Rectal smooth muscle tissue (tissue), 1 donor: ENCODE measurements at regions not wholly inside any gene's neighbourhood (a gene's known extent, or its start where the extent isn't known, plus 50 kb on each side); places are given as distances from the start of the nearest gene placed in this dataset.

ENCODE experiments used
- H3K27ac ChIP-seq: one replicate; pipeline ENCODE4 v1.7.0; 2013; ENCODE audit warnings: low read depth, low read length, inconsistent platforms
- H3K27me3 ChIP-seq: one replicate; pipeline ENCODE4 v1.7.0; 2013; ENCODE audit warnings: low read length; ENCODE audit not compliant: control insufficient read depth, insufficient read depth
- H3K36me3 ChIP-seq: one replicate; pipeline ENCODE4 v1.7.0; 2013; ENCODE audit warnings: low read length; ENCODE audit not compliant: control insufficient read depth, insufficient read depth
- H3K4me1 ChIP-seq: one replicate; pipeline ENCODE4 v1.7.0; 2013; ENCODE audit warnings: low read length; ENCODE audit not compliant: control insufficient read depth, insufficient read depth
- H3K4me3 ChIP-seq: one replicate; pipeline ENCODE4 v1.7.0; 2013; ENCODE audit warnings: low read length
- H3K9ac ChIP-seq: one replicate; pipeline ENCODE4 v1.7.0; 2013; ENCODE audit warnings: low read length

DNA sequence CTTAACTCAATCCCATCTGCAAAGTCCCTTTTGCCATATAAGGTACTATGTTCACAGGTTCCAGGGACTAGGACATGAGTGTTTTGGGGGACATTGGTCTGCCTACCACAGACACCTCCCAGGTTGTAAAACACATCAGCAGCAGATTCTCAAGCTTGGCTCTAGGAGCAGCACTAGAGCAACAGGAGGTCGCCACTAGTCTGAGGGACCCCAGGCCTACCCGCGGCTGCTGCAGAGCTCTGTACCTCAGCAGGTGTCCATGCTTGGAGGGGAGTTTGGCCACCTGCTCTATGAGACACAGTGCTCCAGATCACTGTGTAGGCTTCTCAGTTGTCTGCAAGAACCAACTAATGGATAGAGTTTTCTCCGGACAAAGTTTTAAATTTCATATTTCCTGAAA is 262.2 kb upstream of the ARRDC3 start:
- no peak overlapping the region for H3K27ac ChIP-seq

DNA sequence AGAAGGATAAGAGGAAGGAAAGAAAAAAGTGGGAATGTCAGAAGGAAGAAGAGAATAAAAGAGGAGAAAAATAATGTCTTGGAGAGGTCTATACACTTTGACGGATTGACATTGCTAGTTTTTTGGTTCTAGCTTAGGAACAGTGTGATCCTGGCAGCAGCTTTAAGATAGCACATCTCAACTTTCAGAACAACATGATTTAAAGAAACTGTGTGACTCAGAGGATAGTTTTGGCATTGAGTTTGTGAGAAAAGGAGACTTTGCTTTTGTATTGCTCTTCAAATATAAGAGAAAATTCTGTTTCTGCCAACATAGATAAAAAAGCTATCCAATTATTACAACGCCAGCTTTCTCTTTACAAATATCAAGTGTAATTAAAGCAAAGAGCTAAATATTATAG is 260.7 kb upstream of the ARRDC3 start:
- Histone ChIP-seq H3K4me1 (no peaks in the 10 kb centered on the region), H3K27ac (no peak overlapping the region), H3K4me3 (no peak overlapping the region), H3K36me3 (no peaks in the 10 kb centered on the region), H3K27me3 (no peaks in the 10 kb centered on the region), H3K9ac (no peak overlapping the region)

More for the DNA sequence above, 262.2 kb upstream of the ARRDC3 start:
- H3K36me3 ChIP-seq = no peaks in the 10 kb centered on the region
- no peak overlapping the region for H3K9ac ChIP-seq
- H3K4me1 ChIP-seq = no peaks in the 10 kb centered on the region
- H3K4me3 ChIP-seq = no peak overlapping the region
- H3K27me3 ChIP-seq = no peaks in the 10 kb centered on the region

DNA sequence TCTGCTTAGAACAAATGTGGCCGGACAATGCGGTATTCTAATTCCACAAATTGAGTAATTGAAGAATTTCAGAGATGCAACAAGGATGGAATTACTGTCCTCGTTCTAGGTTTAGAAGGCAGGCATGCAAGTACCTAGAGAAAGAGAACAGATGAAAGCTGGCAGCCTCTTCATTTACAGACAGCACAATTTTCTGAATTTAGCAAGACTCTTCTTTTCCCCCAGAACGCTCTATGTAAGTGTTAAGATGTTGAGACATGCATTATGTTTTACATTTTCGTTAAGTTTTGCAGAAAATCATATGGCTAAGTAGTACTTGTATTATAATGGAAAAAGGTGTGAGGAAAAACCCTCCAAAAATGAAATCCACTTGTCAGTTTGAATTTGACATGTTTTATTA is 259.5 kb upstream of the ARRDC3 start:
- Histone ChIP-seq H3K36me3 (no peaks in the 10 kb centered on the region), H3K4me3 (no peak overlapping the region), H3K27ac (no peak overlapping the region), H3K9ac (no peak overlapping the region), H3K4me1 (no peaks in the 10 kb centered on the region), H3K27me3 (no peaks in the 10 kb centered on the region)

DNA sequence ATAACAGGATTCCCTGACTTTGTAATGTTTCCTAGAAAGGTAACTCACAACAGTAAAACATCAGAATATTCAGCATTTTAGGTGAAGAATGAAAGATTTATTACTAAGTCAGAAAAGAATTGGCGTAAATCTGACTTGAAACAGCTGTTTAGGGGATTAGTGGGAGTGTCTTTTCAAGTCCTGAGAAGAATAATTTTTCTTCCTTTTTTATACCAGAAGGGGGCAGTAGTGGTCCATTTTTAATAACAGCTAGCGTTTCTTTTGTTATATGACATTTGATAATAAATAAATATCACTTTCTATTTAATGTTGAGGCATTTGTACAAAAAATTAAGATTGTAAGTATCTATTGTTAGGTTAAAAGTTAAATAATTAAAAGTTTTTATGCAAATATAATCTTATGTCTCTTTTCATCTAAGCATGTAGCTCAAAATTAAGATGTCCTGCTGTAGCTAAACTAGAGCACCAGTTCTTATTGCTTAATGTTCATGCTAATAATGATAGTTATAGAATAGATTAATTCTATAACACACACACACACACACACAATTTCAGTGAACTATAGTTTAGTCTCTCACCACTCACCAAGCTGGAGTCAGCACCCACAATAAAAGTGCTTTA is 258.7 kb upstream of the ARRDC3 start:
- H3K4me3 ChIP-seq = no peak overlapping the region
- no peak overlapping the region for H3K27ac ChIP-seq
- H3K27me3 ChIP-seq = no peaks in the 10 kb centered on the region
- H3K36me3 ChIP-seq = no peaks in the 10 kb centered on the region
- no peaks in the 10 kb centered on the region for H3K4me1 ChIP-seq
- H3K9ac ChIP-seq = no peak overlapping the region

DNA sequence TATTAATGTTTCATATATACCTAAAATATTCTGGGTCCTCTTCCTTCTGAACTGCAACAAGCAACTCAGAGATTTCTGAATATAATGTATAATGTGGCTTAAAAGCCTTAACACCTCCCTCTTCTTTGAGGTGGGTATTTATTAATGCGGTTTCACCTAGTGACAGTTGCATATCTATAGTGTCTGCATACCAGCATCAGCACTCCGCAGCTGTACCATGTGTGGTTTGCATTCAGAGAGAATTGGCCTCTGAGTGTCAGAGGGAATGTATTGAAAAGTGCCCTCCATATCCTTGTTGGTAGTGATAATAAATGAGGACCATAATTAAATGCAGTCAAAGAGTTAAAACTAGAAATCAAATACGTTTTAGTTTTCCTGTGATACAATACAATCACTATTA is 256.6 kb upstream of the ARRDC3 start:
- H3K27ac ChIP-seq = no peak overlapping the region
- H3K27me3 ChIP-seq = no peaks in the 10 kb centered on the region
- no peak overlapping the region for H3K4me3 ChIP-seq
- no peak overlapping the region for H3K9ac ChIP-seq
- H3K4me1 ChIP-seq = no peaks in the 10 kb centered on the region
- H3K36me3 ChIP-seq = no peaks in the 10 kb centered on the region

DNA sequence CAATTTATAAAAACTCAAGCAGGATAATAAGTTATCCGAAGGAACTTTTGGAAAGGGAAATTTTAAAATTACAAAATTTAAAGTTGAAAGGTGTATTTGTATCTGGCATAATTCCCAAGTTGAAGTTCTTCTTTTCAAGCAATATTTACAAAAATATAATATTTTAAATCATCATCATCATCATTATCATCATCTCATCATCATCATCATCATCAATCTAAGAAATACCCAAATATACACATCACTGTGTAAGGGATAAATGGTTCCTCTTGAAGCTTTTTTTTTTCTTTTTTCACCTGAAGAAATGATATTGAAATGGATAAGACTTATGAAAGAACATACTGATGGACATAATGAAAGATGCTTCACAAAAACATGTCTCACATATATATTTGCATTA is 254.9 kb upstream of the ARRDC3 start:
- no peaks in the 10 kb centered on the region for H3K27me3 ChIP-seq
- H3K27ac ChIP-seq = no peak overlapping the region
- H3K9ac ChIP-seq = no peak overlapping the region
- no peaks in the 10 kb centered on the region for H3K36me3 ChIP-seq
- H3K4me3 ChIP-seq = no peak overlapping the region
- H3K4me1 ChIP-seq = no peaks in the 10 kb centered on the region

DNA sequence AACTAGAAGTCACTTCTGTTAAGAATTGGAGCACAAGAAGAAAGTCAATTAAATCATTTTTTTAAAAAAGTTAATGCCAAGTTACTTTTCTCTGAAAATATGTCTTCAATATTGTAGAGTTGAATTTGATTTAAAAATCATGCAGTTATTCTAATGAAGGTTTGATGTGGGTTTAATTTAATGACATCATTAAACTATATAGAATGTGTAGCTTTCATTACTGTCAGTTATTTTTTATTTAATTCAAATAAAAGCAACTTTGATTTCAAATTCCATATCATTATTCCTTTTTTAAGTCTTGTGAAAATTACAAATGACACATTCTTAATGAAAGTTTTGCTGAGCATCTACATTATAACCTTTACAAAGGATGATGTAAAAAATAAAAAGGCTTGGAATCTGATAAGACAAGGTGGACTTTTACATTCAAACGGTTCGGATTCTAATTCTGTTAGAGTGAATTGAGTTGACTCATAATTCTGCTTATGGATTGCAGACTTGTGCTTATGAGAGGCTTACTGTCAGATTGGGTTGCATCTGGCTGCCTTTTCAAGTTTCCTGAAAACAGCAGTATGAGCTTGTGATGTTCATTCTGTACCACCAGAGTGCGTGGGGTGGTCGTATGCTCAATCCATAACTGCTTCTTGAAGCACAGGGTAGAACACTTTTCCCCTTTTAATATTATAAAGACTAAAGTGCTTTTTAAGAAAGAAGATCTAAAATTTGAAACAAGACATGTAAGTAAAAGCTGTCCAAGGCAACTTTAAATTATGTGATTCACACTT is 253.0 kb upstream of the ARRDC3 start:
- no peak overlapping the region for H3K9ac ChIP-seq
- H3K4me1 ChIP-seq = no peaks in the 10 kb centered on the region
- H3K36me3 ChIP-seq = no peaks in the 10 kb centered on the region

DNA sequence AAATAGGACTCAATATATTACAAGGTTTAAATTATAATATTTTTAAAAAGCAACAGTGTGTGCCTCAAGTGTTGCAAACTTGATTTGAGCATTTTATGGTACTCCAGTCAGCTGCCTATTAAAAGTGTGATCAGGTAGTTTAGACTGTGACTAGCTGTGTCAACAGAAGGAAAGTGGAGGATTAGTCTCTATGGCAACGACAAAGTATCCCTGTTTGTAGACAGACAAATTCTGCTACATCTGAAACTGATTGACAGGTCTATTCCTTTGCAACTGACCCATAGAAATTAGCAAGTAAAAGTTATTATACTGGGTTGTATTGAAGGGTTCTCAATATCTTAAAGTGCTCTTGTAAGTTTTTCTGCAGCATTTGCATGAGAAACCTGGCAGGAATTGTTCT is 249.8 kb upstream of the ARRDC3 start:
- no peaks in the 10 kb centered on the region for H3K4me1 ChIP-seq
- no peak overlapping the region for H3K4me3 ChIP-seq
- no peaks in the 10 kb centered on the region for H3K36me3 ChIP-seq
- H3K9ac ChIP-seq = no peak overlapping the region
- H3K27me3 ChIP-seq = no peaks in the 10 kb centered on the region
- no peak overlapping the region for H3K27ac ChIP-seq

More for the DNA sequence above, 253.0 kb upstream of the ARRDC3 start:
- Histone ChIP-seq H3K27ac (no peak overlapping the region), H3K4me3 (no peak overlapping the region), H3K27me3 (no peaks in the 10 kb centered on the region)

DNA sequence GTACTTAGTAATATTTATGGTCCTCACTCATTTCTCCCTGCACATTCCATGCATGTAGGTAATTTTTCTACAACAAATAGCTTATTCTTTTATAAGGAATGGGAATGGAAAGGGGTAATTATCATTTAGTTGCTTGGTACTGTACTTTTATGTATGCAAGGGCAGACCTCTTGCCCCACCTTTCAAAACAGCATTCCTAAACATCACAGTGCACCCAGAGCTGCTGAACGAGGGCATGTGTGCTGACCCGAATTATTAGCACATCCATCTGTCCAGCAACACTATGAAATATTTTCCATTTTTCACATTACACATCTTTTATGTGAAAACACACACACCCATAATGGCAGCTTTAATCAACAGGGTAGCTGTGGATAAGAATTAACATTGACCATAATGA is 228.6 kb upstream of the ARRDC3 start:
- no peak overlapping the region for H3K4me3 ChIP-seq
- H3K27me3 ChIP-seq = no peaks in the 10 kb centered on the region
- no peaks in the 10 kb centered on the region for H3K4me1 ChIP-seq
- no peaks in the 10 kb centered on the region for H3K36me3 ChIP-seq
- H3K9ac ChIP-seq = no peak overlapping the region
- H3K27ac ChIP-seq = no peak overlapping the region

DNA sequence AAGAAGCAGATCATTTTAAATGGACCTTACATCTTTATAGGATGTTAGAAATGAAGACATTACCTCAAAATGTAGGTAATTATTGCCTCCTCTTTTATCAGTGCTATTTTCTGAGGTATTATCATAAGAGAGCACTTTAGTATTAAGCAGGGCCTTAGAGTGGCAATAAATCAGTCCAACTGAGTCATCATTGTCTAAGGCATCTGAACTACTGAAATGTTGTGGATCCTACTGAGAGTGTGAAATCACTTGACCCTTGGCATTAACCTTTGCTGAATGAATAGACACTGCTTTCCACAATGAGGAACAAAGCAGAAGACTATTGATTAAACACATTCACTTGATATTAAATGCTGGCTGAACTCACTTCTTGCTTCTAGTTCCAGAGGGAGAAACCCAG is 224.6 kb upstream of the ARRDC3 start:
- H3K9ac ChIP-seq = no peak overlapping the region
- H3K27me3 ChIP-seq = no peaks in the 10 kb centered on the region
- no peaks in the 10 kb centered on the region for H3K4me1 ChIP-seq
- H3K4me3 ChIP-seq = no peak overlapping the region
- no peaks in the 10 kb centered on the region for H3K36me3 ChIP-seq
- no peak overlapping the region for H3K27ac ChIP-seq

DNA sequence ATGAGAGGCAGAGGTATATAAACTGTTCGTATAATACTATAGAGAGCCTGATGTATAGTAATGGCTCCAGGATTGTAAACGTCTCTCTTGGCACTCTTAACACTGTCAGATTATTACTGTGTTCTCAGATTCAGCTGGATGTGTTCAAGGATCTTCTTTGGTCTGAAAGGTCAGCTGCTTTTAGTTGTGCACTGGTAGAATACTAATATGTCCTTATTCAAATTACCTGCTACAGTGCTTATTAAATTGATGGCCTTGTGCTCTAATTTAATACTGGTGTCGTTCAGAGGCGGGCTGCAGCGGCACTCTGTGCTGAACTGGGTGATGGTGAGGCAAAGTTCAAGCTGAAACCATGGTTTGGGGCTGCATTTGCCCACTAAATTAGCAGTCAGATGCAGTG is 216.7 kb upstream of the ARRDC3 start:
- Histone ChIP-seq H3K27me3 (no peaks in the 10 kb centered on the region), H3K4me3 (no peak overlapping the region), H3K27ac (no peak overlapping the region), H3K36me3 (no peaks in the 10 kb centered on the region), H3K9ac (no peak overlapping the region), H3K4me1 (no peaks in the 10 kb centered on the region)

DNA sequence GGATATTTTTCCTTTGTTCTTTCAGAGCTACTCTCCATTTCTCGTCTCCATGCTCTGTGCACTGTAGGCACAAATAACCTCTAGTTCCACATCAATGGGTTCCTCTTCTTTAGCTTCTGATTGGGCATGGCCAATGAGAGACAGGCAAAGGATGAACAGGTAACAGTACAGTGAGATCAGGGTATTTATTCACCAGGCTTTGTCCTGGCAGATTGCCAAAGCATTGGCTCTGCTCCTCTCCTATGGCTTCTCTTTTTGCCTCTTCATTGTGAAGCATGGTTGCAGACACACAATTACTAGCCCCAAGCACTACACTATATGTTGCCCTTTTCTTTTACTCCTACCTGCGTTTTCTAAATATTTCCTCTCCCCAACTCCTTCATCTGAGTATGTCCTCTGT is 215.1 kb upstream of the ARRDC3 start:
- no peak overlapping the region for H3K27ac ChIP-seq
- H3K9ac ChIP-seq = no peak overlapping the region
- no peaks in the 10 kb centered on the region for H3K27me3 ChIP-seq
- no peaks in the 10 kb centered on the region for H3K4me1 ChIP-seq
- no peaks in the 10 kb centered on the region for H3K36me3 ChIP-seq
- no peak overlapping the region for H3K4me3 ChIP-seq

DNA sequence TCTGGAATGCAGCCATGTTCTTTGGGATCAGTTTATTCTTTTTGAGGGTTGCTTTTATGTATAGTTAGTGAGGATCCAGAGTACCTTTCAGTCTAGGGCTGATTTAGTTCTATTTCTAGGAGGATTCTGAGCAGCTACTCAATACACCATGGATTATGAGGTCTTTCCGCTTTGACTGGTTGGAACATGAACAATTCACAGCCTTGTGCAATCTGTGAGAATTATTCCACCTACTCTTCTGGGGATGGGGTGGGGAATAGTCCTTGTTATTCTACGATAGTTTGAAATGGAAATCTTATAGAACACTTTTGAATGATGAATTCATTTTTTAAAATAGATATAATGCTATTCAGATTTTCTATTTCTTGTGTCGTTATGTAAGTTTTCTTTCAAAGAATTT is 212.3 kb upstream of the ARRDC3 start:
- Histone ChIP-seq H3K27me3 (no peaks in the 10 kb centered on the region), H3K9ac (no peak overlapping the region), H3K4me3 (no peak overlapping the region)

More for the DNA sequence above, 212.3 kb upstream of the ARRDC3 start:
- no peaks in the 10 kb centered on the region for H3K4me1 ChIP-seq
- H3K27ac ChIP-seq = no peak overlapping the region
- no peaks in the 10 kb centered on the region for H3K36me3 ChIP-seq
